T-helper 2 cell (primary cell): ENCODE measurements at regions not wholly inside any gene's neighbourhood (a gene's known extent, or its start where the extent isn't known, plus 50 kb on each side); places are given as distances from the start of the nearest gene placed in this dataset.
"Not testable (repeated sequence)": the region's sequence is repeated elsewhere in the genome, so short reads cannot be mapped to it uniquely, and the experiment has no call there.

Experiments
- DNase-seq, 5 experiments: peaks; one replicate each; pipeline versions ENCODE4 v3.0.0 to v3.0.0-alpha.2; 2012 to 2022

DNA sequence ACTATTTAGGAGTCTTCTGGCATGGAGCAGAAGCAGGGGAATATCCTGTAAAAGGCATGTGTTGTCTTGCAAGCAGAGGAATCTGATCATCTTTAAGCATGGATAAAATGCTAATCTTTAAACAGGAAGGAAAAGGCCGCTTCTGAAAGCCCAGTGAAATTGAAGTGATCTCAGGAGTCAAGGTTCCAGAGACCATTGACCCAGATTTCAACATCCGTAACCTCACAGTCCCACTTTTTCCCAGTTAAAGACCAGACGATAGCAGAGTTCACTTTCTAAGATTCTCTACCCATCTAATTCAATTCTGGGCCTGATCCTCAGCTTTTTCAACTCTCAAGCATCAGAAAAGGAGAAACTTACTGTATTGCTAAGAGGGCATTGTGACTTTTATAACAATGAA, 332.2 kb upstream of the LRP1B start:
- DNase-seq: no peak

DNA sequence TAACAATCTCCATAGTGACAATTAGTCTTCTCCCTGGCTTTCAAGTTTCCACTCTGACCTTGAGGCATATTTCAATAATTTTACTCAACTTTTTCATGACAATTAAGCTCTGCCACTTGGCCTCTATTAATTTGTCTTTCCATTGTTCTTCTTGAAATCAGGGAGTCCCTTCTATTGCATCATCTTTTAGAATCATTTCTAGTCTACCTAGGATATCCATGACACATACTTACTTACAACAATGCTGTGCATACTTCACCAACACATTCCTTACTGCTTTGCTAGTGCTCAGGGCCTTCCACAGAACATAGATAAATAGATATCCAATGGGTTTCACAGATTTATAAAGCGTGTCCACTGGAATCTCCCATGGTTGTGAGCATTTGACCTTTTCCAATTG, 331.5 kb upstream of the LRP1B start:
- DNase-seq: no peak

DNA sequence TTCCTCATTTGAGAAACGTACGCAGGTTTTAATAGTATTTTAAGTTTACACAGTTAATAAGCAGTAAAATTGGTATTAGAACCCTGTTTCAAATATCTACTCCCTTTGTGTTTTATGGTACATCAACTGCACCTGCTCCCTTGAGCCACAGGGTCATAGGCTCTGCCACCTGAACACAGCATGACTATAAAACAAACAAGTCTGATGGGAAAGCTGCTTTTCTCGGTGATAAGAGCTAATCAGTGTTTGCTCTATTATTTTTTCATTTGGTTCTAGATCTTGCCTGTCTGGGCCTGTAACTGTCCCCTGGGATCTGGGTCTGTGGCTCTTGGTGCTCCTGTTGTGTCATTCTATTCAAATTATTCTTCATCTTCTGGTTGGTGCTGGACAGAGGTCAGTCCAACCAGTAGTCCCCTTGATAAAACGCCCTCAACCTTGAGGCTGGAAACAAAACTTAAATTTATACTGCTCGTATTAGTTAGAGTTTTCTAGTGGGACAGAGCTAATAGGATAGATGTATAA, 314.8 kb upstream of the LRP1B start:
- DNase-seq: no peak

DNA sequence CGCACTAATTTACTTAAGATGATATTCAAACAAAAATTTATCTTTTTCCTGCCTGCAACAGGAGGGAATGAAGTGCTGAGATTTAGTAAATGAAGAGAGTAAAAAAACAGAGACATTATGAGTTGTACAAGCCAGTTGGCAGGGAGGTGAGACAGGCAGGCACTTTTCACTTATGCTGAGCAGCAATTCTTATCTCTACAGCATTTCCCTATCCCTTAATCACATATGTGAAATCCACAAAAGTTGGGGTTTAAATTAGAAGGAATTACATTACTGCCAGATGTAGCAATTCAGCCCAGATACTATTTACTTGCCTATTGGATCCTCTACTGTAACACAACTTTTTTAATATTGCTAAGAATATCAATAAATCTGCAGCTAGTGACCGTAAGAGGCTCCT, 314.2 kb upstream of the LRP1B start:
- no peak for DNase-seq

DNA sequence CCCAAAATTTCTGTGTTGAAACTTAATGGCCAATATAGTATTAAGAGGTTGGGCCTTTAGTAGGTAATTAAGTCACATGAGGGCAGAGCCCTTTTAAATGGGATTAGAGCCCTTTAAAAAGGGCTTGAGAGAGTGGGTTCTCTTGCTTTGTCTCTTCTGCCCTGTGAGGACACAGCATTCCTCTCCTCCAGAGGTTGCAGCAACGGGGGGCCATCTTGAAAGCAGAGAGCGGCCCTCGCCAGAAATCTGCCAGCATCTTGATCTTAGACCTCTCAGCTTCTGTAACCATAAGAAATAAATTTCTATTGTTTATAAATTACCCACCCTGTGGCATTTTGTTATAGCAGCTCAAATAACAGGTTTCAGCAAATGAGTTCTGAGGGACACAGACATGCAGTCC, 305.0 kb upstream of the LRP1B start:
- DNase-seq: no peak

DNA sequence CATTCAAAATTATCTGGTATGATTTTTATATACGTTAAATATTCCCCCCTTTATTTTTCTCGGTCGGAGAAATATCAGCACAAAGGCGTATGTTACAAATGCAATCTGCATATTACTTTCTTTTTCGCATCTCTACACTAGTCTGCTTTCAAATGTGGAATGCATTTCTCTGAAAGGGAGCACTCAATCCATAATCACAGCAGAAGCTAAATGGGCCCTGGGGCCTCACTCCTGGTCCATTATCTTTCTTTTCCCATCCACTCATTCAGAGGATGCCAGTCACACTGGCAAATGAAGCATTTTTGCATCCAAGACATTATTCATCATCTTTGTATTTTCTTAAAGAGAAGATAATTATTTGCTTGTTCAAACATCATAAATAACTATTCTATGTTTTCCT, 295.2 kb upstream of the LRP1B start:
- no peak for DNase-seq

DNA sequence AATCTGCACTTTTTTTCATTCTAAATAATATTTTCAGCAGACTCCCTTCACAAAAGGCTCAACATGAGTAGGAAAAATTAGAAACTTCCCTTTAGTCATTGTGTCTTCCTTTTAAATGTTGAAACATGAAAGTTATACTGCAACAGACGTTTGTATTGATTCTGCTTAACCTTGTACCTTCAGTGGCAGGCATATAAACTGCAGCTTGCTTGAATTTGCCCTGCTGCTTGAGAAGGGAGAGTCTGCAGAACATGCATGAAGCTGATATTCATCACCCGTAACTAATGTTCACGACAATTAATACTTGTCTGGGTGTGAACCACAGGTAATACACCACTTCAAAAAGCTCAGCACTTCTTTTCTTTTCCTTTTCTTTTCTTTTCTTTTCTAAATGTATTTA, 294.7 kb upstream of the LRP1B start:
- DNase-seq: no peak

DNA sequence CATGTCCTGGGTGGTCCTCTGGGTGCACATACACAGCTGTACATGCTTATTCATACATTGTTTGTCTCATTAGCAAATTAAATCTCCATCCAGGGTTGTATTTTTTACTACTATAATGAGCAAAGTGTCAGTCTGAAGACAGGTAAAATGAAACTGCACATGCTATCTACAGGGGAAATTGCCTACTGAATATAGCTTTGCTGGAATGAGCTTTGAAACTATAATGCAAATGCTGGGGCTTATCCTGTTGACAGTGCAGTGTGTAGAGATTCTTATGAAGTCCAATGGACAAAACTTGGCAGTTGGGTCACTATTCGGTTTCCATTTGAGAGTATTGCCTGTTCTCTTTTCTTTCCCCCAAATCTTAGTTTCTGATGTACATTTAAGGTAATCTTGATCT, 292.8 kb upstream of the LRP1B start:
- no peak for DNase-seq

DNA sequence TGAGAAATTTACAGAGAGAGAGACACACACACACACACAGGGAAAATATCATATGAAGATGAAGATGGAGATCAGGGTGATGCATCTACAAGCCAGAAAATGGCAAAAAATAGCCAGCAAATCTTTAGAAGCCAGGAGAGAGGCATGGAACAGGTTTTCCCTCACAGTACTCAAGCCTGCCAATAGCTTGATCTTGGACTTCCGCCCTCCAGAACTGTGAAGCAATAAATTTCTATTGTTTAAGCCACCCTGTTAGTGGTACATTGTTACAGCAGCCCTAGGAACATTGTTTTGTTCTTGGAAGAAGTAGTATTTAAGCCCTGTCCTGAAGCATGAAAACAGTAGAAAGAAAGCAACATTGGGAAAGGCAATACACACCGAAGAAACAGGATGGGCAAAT, 292.0 kb upstream of the LRP1B start:
- DNase-seq: no peak

DNA sequence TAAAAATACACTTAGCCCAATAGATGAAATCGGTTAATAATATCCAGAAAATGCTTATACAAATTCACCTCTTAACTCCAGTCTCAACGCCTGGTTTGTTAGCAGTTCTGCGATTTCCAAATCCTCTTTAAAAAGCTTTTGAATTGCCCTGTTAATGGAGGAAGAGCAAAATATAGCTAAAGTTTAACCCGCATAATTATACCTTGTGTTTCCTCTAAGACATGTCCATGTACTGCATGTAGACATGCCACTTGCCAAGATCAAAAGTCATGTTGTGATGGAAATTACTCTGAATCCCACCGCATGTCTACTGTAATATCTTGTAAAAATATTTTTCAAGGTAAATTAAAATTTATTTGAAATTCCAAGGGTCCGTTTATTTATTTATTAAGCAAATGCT, 291.2 kb upstream of the LRP1B start:
- no peak for DNase-seq

DNA sequence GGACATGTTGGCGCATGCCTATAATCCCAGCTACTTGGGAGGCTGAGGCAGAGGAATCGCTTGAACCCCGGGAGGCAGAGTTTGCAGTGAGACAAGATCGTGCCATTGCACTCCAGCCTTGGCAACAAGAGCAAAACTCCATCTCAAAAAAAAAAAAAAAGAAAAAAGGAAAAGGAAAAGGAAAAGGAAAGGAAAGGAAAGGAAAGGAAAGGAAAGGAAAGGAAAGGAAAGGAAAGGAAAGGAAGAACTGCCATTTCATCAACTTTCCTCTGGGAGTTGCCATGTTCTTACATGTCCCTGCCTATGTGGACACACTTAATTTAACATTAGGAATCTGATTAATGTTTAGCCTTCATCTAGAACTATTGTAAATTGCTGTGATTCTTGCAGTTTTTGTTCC, 287.9 kb upstream of the LRP1B start:
- DNase-seq: not testable (repeated sequence)

DNA sequence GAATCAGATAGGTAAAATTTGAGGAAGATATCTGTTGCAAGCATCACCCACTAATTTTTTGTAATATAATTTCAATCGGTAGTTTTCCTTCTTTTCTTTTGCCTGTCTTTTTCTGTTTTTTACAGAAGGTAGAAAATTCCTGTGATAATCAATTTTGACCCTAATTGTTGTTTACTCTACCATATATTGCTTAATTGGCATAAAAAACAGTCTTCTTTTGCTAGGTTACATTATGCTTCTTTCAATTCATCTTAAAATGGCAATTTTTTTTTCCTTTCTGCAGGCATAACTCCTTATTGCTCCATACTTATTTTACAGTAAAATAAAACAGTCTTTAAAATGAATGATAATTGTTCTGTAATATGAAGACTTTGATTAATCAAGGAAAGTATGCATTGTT, 286.2 kb upstream of the LRP1B start:
- DNase-seq: no peak

DNA sequence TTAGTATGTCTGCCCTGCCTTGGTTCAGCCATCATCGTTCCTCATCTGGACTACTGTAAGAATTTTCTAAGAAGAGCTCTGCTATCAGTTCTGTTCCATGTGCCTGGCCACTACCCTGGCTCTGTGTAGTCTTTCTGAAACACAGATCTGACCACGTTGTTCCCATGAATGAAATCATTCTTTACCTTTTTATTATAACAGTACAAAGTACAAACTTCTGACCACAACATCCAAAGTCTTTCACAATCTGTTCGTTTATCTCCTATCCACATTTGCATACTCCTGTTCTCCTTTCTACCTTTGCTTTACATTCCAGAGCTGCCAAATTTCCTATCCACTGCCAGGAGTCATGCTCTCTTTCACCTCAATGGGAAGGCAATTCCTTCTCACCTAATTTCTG, 284.6 kb upstream of the LRP1B start:
- DNase-seq: no peak

DNA sequence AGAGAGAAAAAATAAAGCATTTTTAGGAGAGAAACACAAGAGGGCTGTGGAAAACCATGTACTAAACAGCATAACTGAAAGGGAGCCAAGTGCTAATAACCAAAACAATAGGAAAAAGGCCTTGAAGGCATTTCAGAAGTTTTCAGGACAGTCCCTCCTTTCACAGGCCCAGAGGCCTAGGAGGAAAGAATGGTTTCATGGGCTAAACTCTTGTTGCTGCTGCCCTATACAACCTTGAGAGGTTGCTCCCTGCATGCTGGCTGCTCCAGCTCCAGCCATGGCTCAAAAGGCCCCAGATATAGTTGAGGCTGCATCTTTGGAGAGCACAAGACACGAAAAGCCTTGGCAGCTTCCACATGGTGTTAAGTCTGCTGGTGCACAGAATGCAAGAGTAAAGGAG, 267.4 kb upstream of the LRP1B start:
- DNase-seq: no peak

DNA sequence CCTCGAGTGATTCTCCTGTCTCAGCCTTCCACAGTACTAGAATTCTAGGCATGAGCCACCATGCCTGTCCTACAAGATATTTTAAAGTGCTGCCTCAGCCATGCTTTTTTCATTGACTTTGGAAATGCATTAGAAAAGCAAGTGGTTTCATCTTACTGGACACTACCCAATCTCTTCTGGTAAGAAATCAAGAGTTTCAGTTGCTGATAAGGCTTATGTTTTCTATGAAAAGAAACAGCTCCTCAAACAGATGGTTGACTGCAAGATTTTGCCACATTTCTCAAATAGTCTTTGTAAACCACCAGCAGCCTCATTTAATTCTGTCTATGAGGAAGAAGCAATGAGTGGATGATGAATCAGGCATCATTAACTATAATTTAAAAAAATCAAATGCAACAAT, 264.5 kb upstream of the LRP1B start:
- no peak for DNase-seq

DNA sequence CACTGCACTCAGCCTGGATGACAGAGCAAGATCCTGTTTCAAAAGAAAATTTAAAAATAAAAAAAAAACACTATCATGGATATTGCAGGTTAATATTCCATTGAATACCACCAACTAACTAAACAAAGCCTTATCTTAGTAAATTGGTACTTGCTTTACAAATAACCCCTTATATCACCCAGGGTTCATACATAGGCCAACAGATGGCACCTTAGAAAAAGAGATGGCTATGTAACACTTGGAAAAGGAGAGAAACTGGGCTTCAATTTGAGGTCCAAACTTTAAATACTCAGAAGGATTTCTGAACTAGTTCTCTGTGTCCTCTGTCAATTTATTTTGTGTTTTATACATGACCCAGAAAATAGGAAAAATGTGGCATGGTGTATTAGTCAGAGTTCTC, 249.6 kb upstream of the LRP1B start:
- DNase-seq: no peak

DNA sequence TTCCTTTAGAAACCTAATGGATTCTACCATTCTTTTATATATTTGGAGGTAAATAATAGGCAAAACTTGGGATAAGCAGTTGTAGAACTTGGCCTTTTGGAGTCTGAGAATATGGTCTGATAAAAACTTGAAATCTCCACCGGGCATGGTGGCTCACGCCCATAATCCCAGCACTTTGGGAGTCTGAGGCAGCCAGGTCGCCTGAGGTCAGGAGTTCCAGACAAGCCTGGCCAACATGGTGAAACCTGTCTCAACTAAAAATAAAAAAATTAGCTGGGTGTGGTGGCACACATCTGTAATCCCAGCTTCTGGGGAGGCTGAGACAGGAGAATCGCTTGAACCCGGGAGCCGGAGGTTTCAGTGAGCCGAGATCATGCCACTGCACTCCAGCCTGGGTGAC, 231.3 kb upstream of the LRP1B start:
- not testable (repeated sequence) for DNase-seq

DNA sequence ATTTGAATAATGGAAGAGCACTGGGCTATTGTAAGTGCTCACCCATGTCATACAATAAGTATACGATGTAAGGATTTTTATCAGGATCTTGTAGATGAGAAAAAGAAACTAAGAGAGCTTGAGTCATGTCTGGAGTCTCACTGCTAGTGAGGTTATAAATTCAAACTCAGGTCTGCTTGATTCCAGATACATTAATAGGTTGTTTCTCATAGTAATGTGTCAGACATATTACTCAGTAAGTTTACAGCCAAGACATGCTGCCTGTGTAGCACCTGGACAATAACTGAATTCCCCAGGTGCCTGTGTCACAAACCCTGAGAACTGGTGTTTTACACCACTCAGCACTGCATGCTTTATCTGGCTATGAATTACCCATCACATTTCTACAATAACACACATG, 216.9 kb upstream of the LRP1B start:
- DNase-seq: no peak

DNA sequence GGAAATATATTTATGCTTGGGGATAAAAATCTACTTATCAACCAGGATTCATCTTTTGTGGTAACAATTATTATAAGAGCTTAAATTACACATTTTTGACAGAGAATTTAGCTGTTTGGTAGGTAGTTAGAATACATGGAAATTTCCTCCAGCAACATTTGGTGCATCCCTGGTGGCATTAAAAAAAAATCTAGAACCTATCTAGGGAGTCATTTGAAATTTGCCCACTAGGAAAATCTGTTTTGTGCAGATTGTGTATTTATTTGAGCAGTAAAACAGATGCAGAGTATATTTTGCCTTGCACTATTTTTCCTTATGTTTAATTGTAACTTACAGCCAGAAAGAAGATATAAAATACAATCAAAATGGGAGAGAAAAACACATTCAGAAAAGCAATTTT, 208.4 kb upstream of the LRP1B start:
- DNase-seq: no peak

DNA sequence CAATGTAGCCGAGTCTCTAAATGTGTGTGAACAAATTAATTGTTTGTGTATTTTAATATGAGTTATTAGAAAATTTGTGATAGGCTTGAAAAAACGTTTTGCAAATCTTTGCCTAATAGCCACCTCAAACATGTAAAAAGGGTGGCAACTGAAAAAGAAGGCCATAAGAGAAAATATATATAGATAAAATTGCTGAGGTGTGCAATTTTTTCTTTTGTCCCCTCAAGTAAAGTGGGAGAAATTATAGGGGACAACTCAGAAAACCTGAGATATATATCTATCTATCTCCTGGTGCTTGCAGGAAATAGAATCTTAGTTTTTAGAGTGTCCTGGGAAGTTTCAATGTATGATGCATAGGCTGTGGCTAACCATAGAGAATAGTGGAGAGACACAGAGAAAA, 201.4 kb upstream of the LRP1B start:
- no peak for DNase-seq

DNA sequence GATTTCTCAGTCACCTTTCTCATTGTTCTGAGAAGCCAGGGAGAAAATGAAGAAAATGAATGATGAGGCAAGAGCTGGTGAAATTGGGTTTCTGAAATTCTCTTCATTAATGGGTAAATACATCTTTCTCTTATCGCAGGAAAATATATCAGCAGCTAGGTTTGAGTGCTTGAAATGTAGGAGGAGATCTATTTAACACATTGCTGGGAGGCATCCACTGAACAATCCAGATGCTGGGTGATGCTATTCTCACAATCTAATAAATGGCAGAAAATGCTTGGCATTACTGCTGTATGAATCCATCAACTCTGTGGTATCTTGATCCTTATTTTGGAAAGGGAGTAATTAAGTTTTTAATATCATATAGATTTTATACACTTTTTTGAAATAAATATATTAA, 199.6 kb upstream of the LRP1B start:
- no peak for DNase-seq

DNA sequence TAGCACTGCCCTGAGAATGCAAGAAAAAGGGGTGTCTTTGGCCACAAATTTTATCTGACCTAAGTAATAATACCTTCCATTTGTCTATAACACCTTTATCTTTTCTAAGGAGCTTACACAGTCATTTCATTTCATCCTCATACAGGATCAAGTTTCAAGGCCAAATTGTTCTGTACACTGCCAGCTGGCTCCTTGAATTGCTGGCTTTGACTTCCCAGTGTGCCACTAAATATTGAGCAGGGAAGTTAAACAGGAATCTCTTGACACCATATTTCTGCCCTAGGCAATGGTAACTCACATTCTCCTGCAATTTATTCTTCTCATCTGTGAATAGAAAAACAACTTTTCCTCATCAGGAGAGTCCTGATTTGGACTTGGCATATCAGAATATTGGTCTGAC, 195.1 kb upstream of the LRP1B start:
- DNase-seq: no peak

DNA sequence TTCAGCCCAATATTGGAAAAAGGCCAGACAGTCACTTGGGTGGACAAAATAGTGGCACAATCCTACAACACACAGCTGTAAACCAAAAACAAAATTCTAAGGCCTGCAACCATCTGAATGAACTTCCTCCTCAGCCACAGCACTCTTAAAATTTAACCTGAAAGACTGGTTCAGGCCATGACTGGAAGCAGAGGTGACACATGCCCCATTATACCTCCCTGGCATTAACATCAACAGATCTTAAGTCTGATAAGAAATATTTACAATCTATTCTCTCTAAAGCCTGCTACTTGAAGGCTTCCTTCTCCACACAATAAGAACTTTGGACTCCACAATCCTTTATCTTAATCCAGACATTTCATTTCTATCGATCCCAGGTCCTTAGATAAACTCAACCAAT, 192.4 kb upstream of the LRP1B start:
- no peak for DNase-seq

DNA sequence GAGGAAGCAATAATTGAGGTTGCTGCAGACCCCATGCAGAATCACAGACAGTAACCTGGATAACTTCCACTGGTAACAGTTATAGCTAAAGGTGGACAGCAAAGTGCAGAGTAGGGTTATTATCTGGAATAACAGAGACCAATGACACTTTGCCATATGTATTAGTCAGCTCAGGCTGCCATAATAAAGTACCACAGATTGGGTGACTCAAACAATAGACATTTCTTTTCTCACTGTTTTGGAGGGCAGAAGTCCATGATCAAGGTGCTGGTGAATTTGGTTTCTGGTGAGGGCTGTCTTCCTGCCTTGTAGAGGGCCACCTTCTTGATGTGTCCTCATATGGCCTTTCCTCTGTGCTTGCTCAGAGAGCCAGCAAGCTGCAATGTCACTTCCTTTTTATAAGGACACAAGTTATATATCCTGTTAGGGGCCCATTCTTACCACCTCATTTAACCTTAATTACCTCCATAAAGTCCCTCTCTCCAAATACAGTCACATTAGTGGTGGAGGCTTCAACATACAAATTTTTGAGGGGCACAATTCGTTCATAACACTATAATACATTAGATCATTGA, 191.0 kb upstream of the LRP1B start:
- DNase-seq: no peak

DNA sequence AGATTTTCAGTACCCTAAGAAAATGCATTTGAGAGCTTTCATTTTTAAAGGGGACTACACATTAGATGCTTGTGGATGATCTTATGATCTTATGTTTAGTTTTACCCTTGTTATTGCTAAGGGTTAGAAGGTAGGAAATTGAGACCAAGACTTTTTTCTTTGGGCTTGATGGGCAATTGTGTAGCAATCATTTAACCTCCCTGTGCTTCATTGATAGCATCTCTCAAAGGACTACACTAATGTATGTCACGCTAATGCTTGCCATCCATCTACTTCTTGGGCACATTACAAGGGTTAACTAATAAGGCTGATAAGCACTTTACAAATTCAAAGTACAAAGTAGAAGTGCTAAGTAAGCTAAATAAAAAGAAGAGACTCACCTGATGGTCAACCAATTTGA, 189.3 kb upstream of the LRP1B start:
- no peak for DNase-seq

DNA sequence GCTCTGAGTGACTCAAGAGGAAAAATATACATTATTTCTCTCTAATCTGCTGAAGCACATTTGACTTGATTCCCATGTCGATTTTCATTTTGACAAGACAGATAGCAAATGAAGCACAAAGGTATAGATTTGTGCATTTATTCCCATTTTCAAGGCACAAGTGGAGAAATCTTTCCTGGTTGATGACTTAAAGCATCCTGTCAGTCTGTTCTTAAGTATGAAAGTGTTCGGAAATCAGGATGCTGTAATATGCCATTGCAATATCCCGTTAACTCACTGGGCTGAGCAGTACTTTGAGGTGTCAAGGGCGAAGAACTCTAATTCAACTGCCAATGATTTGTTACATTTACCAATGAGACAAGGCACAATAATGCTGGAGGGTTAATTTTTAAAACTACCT, 185.2 kb upstream of the LRP1B start:
- no peak for DNase-seq
